NCI-H146 treated with DMSO at 0.1 percent for 48 hours (cell line): ENCODE measurements at regions not wholly inside any gene's neighbourhood (a gene's known extent, or its start where the extent isn't known, plus 50 kb on each side); places are given as distances from the start of the nearest gene placed in this dataset.

Experiments
- DNase-seq: peaks from one replicate; lab custom pipeline; 2025; ENCODE audit not compliant: unreplicated experiment; lab: John Stamatoyannopoulos, UW

DNA sequence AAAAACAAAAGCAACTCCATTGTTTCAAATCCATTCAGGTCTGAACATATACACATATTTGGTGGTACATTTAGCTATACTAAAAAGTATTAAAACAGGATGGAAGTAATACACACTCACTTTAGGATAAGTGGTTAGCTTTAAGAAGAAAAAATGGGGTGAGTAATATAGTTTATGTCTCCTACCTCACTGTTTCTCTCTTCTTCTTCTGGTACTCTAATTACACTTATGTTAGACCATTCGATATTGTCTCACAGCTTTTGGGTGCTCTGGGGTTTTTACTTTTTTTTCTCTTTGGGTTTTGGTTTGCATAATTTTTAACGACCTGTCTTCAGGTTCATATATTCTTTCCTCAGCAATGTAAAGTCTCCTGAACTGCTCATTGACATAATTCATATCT, 75.4 kb upstream of the AKAP13 start:
- DNase-seq: no peak

DNA sequence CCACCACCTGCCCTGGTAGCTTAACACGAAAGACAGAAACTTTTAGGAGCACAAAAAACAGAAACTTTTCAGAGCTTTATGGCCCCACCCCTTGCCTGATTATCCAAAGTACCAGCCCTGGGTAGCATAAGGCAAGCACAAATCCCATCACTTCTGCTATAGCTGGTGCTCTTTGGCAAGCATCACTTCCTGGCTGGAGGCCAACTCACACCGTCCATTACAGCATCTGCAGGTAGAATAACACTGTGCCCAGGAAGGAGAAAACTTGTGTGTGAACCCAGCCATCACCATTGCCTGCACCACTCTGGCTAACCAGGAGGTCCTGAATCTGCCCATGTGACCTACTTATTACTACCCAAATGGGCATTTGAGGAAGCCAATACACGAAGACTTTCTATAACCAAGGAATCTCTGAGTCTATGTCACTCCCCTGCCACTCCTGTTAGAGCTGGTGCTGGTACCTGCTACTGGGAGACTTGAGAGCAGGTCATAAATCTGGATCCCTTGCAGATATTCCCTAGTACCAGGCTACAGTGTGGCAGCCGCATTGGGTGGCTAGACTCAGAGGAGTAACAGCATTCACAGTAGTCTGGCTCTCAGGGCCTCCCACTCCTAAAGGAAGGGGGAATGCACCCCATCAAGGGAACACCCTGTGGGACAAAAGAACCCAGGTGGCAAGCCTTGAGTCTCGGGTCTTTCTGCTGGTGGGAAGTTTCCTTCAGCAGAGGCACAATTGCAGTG, 73.3 kb upstream of the AKAP13 start:
- no peak for DNase-seq

DNA sequence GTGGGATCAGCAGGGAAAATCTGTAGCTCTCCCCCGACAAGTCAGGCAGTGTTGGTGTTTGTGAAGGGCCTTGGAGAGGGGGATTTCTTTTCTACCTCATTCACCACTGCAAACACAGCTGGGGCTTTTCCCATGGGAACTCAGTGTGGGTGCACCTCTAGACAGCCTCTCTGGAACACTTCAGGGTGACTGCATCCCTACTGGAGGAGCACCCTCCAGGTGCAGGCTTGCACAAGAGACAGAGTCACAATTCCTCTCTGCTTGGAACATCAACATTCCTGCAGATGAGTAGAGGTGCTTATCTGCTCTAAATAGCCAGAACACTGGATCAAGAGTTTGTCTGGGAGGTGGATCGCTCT, 72.7 kb upstream of the AKAP13 start:
- no peak for DNase-seq

DNA sequence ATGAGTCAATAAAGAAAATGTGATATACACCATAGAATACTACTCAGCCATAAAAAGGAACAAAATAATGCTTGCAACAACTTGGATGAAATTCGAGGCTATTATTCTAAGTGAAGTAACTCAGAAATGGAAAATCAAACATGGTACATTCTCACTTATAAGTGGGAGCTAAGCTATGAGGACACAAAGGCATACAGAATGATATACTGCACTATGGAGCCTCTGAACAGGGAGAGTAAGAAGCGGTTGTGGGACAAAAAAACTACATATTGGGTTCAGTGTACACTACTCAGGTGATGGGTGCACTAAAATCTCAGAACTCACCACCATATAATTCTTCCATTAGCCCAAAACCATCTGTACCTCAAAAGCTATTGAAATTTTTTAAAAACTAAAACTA, 68.8 kb upstream of the AKAP13 start:
- no peak for DNase-seq

DNA sequence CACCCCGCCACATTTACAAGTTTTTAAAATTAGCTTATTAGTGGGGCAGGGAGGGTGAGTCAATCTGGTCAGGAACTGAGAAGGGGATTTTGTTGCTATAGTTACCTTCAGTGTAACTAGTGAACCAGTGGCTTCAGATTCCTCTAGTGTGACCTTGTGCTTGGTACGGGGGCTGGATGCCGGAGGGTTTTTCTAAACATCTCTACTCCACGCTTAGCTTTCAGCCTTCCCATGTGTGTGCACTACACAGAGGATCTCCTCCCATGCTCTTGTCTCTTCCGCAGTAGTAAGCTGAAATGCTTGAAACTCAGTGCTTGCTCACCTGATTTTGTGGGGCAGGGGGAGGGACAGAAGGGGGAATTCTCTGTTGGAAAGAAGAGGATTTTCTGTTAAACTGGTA, 67.9 kb upstream of the AKAP13 start:
- no peak for DNase-seq

DNA sequence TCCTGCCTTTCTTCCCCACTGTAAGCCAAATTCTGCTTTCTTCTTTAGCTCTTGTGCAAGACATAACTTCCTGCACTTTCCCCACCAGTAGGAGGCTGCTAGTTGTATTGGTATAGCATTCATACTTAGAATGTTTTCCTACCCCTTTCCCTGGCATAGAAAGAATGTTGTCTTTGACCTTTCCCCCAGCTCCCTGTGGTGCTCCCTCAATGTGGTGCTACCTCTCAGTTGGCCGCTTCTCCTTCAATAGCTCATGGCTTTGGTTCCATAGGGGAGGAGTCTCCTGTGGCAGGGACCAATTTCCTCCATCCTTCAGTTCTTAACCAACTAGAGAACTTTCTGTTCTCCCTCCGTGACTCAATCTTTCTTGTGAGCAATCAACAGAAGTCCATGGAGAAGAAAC, 67.5 kb upstream of the AKAP13 start:
- no peak for DNase-seq

DNA sequence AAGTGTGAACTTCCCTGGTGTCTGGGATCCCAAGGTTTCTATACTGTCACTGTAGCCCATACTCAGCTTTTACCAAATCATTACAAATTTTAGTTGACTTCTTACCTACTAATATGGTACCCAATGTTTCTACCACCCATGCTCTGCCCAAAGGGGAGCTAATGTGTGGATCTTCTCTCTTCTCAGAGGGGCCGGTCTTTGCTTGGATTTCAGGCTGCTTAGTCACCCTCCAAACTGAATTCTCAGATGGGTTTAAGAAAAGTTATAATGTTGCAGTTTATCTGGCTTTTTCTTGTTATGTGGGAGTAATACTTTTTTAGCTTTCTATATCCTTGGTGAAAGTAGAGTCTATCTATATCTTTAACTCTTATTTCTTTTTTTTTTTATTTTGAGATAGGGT, 67.1 kb upstream of the AKAP13 start:
- DNase-seq: no peak

DNA sequence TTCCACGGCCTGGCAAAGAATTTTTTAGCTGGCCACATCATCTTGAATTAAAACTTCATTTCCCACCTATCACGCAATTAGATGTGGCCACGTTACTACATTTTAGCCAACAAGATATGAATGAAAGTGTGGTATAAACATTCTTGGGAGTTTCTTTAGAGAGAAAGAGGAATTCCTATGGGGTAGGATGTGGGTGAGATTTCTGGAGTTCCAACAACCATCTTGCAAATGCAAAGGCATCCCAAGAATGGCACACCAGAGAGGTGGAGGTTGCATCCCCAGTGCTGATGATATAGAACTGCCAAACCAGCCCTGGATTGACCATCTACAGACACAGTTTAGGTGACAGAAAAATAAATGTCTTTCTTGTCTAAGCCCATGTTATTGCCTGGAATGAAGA, 66.3 kb upstream of the AKAP13 start:
- DNase-seq: no peak

DNA sequence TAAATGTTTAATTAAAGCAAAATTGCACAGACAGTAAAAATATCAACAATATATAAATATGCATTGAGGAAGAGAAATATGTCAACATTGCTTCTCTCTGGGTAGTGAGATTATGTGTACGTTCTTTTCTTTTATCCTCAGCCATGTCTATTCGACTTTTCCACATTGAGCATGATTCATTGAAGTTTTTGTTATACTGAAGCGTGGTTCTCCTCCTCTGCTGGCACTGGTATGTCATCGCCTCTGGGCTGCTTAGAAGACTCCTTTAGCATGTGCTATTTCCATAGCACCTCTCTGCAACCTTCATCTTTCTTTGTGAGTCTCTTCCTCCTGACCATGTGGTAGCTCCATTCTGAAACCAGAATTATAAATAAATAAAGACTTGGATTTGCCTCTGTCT, 65.8 kb upstream of the AKAP13 start:
- no peak for DNase-seq

DNA sequence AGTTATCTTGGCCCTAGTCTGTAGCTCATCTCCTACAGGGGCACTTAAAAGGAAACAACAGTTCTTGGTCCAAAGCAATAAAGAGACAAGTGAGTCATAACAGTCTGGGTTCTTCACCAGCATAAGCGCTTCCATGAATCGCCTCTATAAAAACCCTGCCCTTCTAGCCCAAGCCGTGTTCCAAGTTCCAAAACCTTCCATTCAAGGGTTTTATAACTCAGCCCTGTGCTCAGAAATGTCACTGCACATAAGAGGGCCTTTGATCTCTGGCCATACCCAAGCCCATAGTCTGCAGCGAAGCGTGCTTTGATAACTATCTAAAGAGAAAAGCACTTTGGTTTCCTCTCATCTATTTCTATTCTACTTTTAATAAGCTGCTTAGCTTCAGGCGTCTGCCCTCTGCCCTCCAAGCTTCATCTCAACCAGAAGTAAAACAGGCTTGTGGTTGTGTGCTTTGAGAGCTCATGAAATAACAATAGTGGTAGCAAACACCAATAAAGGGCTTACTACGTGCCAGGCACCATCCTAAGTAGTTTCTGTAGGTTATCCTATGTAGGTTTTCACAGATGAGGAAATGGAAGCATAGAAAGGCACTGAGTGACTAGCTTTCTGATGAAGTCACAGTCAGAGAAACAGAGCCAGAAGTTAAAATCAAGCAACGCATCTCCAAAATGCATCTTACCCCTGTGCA, 64.0 kb upstream of the AKAP13 start:
- DNase-seq: no peak

DNA sequence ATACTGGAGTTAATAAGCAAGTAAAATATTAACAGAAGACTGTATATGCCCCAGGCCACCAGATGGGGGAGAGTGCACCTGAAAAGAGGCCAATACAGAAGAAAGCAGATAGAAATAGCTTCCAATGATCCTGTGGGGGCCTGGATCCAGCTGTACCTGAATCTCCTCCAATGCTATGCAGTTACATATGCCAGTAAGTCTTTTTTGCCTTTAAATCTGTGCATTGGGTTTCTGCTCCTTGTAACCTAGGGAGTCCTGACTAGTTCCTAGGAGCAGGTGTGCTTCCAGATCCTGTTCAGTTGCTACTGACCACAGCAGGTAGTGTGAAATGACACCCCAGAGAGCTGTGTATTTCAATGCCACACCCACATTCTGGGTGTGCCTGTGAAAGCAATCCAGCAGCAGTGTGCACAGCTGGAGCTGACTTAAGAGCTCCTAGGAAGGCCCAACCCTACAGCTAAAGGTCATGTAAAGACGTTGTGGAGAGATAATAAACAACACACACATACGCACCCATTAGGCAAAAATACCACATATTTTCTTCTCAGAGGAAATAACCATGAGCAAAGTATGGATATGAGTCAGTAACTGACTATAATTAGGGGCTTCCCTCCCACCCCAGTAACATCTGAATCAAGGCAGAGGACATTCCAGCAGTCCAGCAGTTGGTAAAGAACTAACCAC, 62.2 kb upstream of the AKAP13 start:
- no peak for DNase-seq

DNA sequence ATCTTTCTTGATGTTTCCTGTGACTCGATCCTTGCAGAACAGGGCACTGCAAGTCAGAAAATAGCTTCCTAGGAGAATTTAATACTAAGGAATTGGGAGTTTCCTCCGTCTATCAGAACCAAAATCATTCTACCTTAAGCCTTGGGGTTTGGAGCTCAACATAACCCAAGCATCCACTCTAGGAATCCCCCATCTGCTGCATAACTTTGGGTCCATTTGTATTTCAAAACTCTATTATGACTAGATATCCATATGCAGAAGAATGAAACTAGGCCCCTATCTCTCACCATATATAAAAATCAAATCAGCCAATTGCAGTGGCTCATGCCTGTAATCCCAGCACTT, 61.7 kb upstream of the AKAP13 start:
- DNase-seq: no peak

DNA sequence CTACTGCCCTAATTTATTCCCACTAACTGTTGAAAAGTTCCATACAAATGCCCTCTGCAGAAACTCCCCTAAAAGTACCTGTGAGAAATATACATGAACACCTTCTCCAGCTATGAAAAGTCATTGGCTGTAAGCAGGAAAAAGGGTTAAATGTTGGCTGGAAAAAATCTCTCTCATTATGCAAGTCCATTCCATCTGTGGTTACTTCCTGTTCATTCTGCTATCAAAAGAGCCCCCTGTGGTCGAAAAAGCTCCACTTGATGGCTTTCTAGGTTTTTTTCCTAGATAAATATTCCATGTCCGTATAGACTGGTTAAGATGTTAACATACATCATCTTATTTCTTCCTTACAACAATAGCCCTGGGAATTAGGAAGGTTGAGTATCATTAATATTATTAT, 56.2 kb upstream of the AKAP13 start:
- DNase-seq: no peak

DNA sequence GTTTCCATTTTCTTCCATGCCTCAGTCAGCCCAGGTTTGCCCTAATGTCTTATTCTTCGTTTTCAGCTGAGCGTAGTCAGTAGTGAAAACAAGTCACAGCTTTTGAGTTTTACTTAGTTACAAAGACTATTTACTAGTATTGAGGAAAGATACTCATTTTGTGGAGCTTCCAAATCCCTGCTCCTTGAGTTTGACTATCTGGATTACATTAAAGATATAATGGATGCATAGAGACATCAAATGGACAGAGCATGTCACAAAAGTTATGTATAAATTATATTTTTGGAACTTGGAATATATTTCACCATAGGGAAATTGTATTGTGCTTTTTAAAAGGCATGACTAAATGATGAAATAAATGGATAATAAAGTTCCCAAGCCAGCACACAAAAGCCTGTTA, 54.6 kb upstream of the AKAP13 start:
- no peak for DNase-seq

DNA sequence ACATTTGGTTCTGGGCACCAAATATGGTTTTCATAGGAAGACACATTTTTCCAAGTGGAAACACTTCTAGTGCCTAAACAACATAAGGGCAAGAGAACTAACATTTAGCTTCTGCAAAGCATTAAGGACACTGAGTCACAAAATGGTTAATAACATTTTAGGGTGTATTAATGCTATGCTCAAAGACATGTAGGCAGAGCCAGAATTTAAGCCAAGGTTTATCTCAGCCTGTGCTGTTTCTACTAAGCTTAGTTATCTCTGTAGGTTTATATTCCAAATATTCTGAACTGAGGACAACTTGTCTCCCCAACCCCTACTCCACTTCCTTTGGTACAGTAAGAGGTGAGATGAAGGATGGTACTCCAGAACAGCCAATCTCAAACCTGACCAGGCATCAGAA, 54.1 kb upstream of the AKAP13 start:
- DNase-seq: no peak

DNA sequence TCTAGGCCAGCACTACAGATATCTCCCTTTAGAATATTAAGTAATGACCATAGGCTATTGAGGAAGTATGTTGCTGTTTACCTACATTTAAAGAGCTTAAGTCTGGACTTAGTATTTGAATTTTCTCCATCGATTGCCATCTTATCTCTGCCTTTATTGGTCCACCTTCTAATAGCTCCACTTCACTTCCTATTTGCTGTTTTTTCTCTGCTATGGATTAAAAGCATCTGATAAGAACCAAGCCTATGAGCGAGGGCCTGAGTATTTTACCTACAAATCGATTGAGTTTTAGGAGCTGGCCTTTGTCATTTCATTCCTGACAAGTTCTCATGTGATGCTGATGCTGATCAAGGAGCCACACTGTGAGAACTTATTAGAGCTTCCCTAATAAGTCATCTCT, 52.6 kb upstream of the AKAP13 start:
- DNase-seq: no peak

DNA sequence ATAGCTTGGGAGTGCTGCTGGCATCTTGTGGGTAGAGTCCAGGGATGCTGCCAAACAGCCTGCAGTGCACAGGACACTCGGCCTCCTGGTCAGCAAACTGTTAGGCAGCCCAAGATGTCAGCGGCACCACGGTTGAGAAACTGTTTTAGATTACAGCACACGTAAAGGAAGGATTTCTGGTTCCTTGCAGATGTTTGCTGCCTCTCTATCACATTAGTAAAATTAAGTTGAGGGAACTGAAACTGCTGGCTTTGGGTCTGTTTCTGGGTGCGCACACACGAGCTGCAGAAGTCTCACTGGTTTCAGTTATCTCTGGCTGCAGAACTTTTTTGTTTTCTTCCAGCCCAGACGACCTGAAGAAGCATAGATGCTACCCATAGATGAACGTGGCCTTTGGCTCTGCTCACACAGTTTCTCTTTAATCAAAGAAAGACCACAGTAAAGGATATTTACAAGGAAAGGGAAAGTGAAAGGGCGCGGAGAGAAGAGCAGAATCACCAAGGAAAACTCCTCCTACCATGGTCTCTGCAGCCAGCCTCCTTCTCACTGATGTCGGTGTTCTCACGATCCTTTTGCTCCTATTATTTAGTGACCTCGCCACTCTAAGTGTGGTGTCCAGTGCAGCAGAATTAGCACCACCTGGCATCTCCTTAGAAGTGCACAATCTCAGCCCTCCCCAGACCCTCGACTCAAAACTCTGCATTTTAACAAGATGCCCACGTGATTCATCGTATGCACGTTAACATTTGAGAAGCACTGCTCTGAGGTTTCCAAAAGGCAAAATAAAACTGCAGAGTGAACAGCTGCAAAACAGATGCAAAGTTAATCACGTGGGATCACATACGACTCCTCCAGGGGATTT, 50.6 kb upstream of the AKAP13 start:
- DNase-seq: no peak
